HG03025 (cell line): ENCODE measurements at regions not wholly inside any gene's neighbourhood (a gene's known extent, or its start where the extent isn't known, plus 50 kb on each side); places are given as distances from the start of the nearest gene placed in this dataset.
"Not testable (repeated sequence)": the region's sequence is repeated elsewhere in the genome, so short reads cannot be mapped to it uniquely, and the experiment has no call there.

Experiments used
- ATAC-seq: cut with Tn5 transposase; IDR thresholded peaks from one replicate; pipeline ENCODE4 v1.9.1; 2021; ENCODE audit warnings: mild to moderate bottlenecking, moderate library complexity; ENCODE audit not compliant: unreplicated experiment, low FRiP score

- no peak for ATAC-seq
These were observed 1100.6 kb upstream of the CITED2 start for GRCh38 chr6:140475086-140475485.

DNA sequence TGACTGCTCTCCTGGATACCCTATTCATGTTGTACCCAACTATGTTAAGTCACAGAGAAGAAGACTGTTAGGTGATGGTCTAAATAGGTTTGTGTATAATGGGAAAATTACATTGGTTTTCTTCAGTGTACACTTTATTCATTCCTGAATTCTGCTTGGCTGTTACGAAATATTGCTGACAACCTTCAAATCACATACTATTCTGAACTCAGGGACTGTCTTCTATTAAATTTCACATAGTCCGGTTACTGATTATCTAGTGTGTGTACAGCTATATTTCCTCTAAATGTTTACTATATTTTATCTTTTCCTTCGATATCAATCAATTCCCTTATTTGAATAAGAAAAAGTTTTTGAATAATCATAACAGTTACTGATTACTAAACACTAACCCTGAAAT lies 1090.3 kb upstream of the CITED2 start:
- no peak for ATAC-seq

GRCh38 chr6:140463312-140463710 lies 1088.9 kb upstream of the CITED2 start:
- ATAC-seq, result no peak

GRCh38 chr6:140462453-140463311 lies 1088.2 kb upstream of the CITED2 start:
- ATAC-seq, result no peak

GRCh38 chr6:140462076-140462452 lies 1087.6 kb upstream of the CITED2 start:
- no peak for ATAC-seq

DNA sequence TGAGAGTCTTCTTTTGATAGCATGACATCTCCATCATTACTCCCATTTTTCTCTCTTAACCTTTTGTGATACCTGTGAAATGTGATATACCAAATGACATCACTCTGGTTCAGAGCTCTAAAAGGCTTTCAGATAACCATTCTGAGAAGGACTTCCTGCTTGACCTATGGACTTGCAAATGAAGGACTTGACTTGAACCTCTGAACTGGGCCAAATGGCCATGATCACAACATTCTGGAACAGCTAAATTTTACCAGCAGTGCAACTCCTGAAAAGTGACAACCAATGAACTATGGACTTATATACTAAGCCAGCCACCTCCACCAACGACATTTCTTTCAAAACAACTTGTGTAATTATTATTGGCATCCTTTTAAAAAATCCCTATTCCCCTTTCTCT lies 1085.8 kb upstream of the CITED2 start:
- no peak for ATAC-seq

DNA sequence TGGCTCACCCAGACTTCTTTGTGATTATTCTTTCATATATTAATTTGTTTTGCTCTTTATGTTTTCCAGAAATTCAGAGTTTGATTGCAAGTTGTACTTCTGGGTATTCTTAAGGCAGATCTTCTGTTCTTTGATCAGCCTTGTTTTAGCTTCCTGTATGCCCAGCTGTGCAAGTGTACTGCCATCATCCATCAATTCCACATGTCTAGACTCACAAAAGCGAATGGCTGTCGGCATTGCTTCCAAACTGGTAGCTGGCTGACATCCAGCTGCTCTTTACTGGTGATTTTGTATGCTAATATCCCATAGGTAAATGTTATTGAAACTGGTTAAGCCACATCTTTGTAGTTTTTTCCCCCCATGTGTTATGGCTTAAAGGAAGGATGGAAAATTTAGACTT lies 1084.8 kb upstream of the CITED2 start:
- ATAC-seq, result no peak

DNA sequence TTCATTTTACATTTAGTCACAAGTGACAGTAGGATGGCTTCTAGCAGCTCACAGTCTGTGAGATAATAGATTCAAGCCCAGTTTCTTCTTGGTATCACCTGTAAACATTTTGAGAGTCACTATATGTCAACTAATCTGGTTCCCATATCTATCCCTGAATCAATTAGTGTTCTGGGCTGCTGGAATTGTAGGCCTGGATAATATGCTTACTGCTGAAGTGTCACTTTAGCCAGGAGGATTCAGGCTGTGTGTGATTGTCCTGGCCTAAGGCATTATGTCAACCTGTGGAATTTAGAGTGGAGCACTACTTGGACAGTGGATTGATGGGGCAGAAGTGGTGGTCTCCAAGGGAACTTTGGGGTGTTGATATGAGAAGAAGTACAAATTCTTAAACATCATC lies 1071.8 kb upstream of the CITED2 start:
- ATAC-seq, result no peak

GRCh38 chr6:140445474-140446004 lies 1071.1 kb upstream of the CITED2 start:
- ATAC-seq, result no peak

- ATAC-seq, result not testable (repeated sequence)
These were observed 1068.7 kb upstream of the CITED2 start for GRCh38 chr6:140443112-140443511.

DNA sequence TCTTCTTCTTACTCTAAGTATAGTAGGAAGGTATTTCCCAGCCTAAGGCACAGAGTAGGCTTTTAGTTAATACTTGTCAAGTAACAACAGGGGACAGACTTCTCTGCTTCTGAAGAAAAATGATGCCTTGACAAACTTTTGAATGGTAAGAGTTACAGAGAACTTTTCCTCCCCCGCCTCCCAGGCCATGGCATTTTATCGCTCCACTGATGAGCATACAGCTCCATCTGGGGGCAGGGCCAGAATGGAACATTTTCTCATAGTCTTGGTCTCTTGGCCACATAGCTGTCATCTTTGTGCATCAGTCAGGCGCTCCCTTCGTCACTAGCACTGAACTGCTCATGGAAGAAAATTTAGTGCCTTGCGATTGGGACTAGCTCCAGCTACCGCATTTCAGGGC lies 1066.8 kb upstream of the CITED2 start:
- no peak for ATAC-seq

- ATAC-seq, result no peak
These were observed 1065.9 kb upstream of the CITED2 start for GRCh38 chr6:140440223-140440835.

- no peak for ATAC-seq
These were observed 1063.9 kb upstream of the CITED2 start for GRCh38 chr6:140438346-140438735.

GRCh38 chr6:140437619-140438345 lies 1063.3 kb upstream of the CITED2 start:
- no peak for ATAC-seq

- no peak for ATAC-seq
These were observed 1061.8 kb upstream of the CITED2 start for GRCh38 chr6:140436023-140436811.

- ATAC-seq, result no peak
These were observed 1060.3 kb upstream of the CITED2 start for GRCh38 chr6:140434761-140435160.

GRCh38 chr6:140433072-140433471 lies 1058.6 kb upstream of the CITED2 start:
- no peak for ATAC-seq

DNA sequence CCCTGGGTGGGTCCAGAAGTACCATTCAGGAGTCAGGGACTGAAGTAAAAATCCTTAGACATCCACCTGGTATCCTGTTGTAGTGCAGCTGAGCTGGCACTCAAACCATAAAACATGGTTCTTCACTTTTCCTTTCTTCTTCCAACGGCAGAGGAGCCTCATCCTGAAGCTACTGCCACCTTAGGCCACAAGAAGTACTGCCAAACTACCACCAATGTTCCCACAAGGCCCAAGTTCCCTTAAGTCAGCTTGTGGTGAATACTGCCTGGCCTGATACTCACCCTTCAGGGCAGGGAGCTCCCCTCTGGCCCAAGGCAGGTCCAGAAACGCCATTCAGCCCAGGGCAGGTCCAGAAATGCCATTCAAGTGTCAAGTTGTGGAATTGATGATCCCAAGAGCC lies 1053.4 kb upstream of the CITED2 start:
- no peak for ATAC-seq

GRCh38 chr6:140414966-140415620 lies 1040.6 kb upstream of the CITED2 start:
- ATAC-seq, result no peak

DNA sequence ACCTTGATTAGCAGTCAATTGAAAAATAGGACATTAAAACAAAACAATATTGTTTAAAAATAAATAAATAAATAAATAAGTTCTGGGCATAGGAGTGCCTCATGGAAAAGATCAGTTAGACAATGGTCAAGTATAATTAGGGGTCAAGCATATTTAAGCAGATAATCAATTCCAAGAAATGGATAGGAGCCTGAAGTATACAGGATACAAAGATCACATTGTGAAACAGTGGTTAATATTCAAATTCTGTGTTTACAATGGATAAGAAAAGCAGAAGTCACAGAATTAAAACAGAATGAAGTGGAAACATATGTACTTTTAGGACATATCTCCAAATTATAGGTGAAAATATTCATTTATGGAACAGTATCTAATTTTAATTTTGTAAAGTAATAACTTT lies 1028.6 kb upstream of the CITED2 start:
- no peak for ATAC-seq
